ENCODE measurements at regions not wholly inside any gene's neighbourhood (a gene's known extent, or its start where the extent isn't known, plus 50 kb on each side); places are given as distances from the start of the nearest gene placed in this dataset.
"Not testable (repeated sequence)": the region's sequence is repeated elsewhere in the genome, so short reads cannot be mapped to it uniquely, and the experiment has no call there.

DNA sequence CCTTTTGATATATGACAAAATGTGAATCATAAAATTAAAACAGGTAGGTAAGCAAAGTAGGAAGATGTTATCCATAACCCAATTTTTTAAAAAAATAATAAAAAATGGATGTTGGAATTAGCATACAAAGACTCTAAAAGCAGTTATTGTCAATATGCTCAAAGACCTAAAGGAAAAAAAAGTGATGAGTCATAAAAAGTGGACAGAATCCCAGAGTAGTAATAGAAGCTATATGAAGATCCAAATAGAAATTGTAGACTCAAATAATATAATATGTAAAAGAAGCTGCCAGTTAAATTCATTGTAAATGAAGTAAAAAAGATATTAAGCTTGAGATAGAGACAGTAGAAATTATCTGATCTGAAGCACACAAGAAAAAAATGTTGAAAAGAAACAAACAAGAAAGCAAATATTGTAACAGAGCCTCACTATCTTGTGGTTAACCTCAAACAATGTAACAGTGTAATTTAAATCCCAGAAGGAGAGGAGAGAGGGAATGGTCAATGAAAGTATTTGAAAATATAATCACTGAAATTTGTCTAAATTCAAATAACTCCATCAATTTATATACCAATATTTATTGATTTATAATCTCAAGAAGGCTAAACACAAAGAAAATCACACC is 773.4 kb upstream of the RAG2 start:
- DNase-seq, result no peak

DNA sequence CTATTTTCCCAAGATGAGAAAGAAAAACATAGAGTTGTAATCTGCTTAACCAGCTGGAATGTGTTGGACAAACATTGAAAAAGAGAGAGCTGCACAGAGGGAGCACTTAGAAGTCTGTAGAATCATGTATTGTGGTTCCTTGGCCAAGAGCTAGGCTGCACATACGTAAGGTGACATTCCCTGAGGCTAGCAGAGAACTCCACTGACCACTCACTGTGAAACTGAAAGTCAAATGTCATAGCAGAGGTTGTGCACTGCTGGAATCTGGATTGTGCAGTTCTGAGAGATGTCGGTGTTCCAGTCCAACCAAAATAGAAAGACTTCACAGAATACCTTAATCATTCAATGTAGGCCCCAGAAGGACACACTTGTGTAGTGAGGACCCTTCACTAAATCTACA is 772.8 kb upstream of the RAG2 start:
- no peak for DNase-seq

DNA sequence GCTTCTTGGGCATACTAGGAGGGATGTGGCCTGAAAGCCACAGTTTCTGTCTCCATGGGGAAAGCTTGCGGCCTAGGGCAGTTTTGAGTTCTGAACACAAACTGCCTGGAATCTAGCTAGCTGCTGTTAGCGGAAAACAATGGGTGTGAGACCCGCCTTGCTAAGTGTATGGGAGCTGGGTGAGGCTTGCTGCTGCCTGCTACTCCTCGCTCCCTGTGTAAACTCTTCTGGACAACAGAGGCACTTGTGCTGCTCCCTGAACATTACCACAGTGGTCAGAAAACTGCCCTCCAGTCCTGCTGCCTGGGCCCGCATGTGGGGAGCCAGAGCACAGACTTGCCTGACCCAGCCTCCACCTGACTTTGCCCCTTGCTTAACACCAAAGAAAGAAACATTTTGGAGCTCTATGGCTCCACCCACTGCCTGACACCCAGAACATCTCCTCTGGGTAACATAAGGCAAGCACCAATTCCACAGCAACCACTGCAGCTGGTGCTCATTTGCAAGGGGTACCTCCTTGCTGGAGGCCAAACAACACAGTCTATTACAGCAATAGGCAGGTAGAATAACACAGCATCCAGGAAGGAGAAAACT is 766.3 kb upstream of the RAG2 start:
- no peak for DNase-seq

DNA sequence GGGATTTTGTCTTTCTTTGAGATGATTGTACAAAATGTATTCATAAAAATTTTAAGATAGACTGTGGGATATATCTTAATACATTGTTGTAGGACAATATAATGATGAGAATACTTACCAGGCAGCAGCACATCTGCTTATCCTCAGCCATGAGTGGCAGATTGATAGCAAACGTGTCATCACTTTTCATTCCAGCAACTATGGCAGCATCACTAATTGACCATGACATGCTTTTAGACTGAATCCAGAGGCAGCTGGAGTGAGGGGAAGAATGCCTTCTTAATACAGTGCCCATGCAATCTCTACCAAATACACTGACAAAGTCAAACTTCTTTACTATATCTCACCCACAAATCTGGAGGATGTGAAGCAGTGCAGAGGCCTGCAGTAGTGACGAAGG is 755.2 kb upstream of the RAG2 start:
- no peak for DNase-seq

DNA sequence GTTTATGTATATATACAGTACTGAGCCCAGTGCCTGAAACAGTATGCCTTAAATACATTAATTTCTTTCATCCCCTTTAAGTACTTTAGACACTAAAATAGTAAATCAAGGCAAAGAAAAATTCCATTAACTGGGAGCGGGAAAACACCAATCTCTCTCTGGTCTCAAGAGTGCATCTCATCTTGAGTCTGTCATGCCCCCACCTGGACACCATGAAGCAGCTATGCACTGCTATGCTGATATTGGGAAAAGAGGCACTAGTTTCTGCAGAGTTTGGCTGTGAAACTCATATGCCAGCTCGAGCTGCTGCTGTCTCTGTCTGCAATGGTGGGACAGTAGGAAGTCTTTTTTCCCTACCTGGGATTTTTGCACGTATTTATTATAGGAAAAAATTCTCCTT is 754.4 kb upstream of the RAG2 start:
- no peak for DNase-seq

DNA sequence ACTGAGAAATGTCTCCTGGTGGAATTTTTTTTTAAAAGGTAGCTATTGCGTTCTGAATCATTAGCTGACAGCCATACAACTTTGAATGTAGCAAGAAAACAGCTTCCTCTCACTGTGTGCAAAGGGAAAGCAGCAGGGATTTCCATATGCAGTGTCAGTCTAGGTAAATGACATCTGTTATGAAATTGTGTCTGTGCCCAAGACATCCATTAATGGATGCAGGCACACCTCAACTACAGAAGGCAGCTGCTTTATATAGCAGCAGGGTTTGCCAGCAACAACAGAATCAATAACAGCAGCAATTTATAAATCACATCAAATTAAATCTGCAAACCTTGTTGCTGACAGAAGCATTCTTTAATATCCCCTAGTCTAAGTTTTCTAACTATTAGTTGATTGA is 745.3 kb upstream of the RAG2 start:
- DNase-seq, result no peak

DNA sequence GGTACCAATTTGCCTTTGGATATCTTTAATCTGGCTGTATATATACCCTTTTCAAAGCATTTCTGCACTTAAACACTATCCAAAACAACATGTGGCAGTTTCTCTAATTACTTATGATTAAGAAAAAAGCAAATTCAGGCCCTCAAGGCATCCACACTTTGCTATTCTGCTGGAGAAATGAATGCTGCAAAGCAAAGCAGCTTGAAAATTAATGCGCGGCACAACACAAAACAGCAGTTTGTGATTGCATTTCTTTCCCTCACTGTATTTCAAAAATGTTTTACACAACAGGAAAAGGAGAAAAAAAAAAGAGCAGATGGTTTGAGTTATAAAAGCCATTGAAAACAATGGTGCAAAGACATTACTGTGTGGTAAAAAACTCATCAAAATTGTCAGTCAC is 738.4 kb upstream of the RAG2 start:
- DNase-seq, result no peak

DNA sequence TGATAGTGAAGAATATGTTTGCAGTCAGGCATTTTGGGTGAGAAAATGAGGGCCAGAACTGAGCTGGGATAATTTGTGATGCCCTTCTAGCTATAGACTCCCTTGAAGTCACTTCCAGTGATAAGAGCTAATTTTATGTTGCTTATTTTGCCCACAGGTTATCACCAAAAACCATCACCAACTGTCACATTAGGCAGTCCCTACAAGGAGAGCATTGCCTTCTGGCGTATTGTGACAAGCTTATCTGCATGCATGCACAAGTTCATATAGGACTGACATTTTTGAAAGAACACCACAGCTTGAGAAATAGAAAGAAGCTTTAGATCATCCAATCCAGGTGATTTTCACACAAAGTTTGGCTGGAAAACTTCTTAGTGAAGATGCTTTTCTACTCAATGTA is 735.3 kb upstream of the RAG2 start:
- DNase-seq, result no peak

DNA sequence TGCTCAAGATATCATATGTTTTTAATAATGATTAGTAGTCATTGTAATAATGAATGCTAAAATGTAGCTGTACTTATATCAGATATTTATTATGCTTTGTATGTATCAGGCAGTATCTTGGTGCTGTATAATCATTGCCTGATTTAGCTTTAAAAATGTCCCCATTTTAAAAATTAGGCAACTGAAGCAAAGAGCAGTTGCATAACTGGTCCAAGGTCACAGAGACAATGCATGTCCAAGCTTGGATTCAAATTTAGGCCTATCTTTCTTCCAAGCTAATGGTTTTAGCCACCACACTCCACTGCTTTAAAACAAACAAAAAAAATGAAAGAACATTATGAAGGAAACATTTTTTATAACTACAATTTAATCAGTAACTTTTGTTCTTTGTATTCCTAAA is 725.8 kb upstream of the RAG2 start:
- no peak for DNase-seq

DNA sequence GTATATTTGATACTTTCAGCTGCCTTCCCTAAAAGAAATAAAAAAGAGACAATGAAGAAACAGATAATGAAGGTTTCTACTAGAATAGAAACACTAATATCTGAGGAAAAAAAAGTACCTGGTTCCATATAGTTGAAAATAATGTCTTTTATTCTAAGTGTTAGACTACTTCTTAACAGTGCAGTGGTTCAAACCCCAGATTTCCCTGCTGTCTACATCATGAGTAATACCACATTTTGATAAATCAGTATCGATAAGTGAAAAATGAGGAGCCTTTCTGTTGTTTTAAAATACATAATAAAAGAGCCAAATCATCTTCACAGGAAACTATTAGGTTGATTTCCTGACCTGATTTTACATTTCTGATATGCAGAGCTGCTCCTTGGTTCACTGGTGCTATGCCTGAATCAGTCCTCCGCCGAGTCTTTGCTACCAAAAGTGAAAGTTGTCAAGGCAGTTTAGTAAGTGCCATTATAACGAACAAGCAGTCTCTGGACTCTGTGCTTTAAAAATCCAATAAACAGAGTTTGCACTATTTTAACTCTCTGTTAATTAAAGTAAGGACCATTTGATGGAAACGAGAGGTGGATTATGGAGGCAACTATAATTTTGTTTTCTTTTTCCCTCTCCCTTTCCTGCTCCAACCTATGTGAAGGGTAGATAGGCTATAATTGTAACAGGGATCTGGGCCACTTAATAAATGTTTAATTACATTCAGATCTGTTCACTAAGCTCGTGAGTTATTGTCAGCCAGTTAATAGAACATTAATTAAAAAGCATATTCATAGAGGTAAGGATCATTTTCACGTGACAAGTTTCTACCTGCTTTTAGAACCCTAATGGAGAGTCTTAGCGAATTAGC is 724.5 kb upstream of the RAG2 start:
- no peak for DNase-seq

DNA sequence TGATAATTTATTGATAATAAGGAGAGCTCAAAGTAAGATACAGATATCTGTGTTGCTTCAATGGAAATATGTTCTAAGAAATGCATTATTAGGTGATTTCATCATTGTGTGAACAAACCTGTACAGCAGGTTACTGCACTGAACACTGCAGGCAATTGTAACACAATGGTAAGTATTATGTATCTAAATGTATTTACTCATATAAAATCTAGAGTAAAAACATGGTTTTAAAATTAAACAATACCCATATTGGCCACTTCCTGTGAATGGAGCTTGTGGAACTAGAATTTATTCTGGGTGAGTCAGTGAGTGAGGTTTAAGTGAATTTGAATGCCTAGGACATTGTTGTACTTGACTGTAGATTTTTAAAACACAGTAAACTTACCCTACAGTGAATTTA is 722.9 kb upstream of the RAG2 start:
- DNase-seq, result no peak

DNA sequence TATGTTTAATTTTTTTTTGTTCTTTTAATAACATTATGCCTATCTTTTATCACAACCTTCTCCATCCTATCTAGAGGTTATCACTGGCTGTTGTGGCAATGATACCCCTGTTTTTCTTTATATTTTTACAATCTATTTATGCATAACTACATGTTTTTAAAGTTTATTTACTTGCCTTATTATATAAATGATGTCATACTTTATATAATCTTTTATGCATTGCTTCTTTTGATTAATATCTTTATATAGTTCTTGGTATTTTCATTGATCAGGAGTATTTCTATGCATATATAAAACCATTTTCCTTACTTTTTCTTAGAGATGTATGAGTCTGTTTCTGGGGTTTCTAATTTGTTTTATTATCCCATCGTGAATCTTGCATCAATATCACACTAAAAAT is 719.8 kb upstream of the RAG2 start:
- no peak for DNase-seq

DNA sequence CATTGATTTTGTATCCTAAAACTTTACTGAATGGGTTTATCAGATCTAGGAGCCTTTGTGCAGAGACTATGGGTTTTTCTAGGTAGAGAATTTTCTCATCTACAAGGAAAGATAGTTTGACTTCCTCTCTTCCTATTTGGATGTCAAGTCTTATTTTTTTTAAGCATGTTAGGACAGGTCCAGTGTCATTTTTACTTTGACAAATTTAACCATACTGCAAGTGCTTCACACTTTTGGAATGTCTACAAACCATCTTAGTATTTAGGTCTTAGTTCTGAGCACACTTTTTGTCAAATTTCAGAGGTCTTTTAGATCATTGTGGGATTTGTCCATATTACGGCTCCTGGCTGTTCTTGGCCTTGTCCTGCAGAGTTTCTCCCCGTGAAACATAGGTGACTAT is 715.2 kb upstream of the RAG2 start:
- DNase-seq, result no peak

DNA sequence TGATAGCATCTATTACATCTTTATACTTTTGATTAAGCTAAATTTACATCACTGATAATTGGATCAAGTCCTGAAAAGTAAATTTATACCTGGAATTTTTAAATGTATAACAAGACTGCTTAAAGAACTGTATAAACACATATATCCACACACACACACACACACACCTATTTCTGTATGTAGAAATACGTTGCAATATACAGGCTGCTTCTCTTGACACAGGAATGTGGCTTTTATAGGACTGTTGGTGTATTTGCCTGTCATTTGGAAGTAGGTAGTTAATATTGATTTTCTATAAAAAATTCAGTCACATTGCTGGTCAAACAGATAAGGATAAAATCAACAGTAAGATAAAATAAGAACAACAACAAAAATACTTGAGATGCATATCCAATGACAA is 708.5 kb upstream of the RAG2 start:
- DNase-seq, result no peak

DNA sequence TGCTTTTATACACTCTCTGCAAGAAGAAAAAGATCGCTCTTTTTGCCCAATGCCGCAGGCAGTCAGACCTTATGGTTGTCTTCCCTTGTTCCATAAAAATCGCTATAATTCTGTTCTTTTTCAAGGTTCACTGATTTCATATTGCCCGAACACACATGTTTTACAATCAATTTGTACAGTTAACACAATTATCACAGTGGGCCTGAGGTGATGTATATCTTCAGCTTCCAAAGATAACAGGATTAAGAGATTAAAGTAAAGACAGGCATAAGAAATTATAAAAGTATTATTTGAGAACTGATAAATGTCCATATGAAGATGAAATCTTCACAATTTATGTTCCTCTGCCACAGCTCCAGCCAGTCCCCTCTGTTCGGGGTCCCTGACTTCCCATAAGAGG is 703.4 kb upstream of the RAG2 start:
- not testable (repeated sequence) for DNase-seq

DNA sequence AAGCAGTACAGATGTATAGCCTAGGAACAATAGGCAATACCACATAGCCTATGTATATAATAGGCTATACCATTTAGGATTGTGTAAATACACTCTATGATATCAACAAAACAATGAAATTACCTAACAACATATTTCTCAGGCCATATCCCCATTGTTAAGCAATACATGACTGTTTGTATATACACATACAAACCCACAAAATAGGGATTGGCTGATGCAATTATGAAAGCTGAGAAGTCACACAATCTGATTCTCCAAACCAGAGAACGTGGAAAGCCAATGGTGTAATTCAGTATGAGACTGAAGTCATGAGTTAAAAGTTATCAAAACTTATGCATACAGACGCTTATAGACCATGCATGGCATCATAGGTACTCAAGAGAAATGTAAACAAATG is 700.1 kb upstream of the RAG2 start:
- no peak for DNase-seq

DNA sequence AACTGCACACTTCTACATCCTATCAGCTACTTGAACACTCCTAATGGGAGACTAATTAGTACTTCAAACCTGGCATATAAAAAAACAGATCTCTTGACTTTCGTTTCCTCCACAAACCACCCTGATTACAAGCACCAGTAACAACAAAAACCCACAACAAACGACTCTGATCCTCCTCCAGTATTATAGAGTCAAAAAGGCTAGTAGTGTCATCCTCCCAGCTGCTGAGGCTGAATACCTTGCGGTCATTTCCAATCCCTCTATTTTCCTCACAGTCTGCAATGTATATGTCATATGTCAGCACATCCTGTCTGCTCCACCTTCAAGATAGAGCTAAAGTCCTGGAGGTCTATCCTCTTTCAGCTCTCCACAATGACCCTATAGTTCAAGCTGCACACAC is 688.9 kb upstream of the RAG2 start:
- no peak for DNase-seq

DNA sequence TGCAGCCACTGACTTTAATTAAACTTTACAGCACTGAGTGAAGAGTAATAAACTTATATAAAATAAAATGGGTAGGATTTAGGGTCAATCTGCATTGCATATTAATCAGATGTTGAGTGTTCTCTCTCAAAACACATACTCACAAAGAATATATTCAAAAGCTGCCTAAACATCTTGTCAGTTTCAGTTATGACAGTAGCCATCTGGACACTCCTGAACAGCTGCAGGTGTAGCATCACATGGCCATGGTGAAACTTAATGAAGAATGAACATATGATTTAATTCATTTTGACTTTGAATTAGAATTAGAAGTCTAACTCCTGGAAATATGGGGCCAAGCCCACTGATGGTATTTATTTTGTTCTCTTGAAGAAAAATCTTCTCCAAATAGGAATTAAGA is 684.3 kb upstream of the RAG2 start:
- no peak for DNase-seq

DNA sequence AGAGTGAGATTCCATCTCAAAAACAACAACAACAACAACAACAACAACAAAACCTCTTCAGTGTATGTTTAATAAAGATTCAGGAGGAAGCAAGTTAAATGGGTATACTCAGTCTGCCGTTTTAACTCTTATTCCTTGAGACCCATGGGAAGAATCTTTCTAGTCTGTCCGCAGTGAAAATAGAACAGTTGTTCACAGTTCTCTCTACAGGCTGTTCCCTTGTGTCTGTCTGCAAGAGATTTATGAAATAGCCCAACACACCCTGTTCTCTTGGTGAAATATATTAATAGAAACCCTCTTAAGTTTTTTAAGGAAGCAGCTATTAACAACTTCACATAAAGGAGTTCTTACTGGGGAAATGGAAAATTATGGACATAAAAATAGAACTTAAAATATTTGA is 682.2 kb upstream of the RAG2 start:
- DNase-seq, result no peak

DNA sequence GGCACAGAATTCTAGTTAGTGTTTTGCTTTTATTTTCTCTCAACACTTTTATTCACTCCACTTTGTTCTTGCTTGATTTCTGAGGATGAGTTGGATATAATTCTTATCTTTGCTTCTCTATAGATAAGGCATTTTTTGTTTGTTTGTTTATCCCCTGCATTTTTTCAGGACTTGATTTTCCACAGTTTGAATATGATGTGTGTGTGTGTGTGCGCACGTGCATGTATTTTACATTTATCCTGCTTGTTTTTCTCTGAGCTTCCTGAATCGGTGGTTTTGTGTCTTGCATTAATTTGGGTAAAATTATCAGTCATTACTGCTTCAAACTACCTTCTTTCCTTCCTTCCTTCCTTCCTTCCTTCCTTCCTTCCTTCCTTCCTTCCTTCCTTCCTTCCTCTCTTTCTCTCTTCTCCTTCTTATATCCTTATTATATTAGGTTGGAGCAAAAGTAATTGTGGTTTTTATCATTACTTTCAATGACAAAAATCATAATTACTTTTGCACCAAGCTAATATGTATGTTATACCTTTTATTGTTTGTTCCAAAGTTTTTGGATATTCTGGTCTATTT is 679.9 kb upstream of the RAG2 start:
- DNase-seq, result no peak

DNA sequence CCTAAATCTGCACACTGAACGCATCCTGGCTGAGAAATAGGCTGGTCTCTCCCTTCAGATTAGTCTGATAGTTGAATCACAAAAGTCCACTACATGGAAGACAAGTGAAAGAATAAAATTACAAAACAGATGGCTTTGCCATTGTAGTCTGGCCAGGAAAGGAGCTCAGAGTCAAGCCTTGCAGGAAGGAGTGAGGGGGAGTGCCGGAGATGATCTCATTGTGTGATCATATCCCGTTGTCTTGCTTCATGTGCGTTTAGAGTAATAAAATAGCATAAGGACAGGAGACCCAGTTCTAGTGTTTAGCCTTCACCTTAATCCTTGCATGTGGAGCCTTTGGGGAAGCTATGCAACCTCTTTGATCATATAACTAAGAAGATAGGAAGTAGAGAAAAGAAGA is 666.7 kb upstream of the RAG2 start:
- DNase-seq, result no peak

DNA sequence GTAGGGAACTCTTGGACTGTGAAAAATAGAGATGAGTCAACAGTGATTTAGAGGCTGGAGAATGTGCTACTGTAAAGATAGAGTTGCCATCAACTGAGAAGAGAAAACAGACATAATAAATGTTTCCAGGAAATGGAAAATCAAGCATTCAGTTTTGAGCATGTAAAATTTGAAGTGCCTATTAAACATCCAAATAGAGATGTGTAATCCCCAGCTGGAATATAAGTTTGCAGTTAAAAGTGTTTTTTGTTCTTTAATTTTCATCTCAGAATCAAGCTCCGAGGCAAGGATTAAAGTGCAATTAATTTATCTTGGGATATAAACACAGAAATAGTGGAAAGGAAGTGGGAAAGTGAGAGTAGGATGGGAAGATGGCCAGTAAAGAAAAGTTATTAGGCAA is 666.0 kb upstream of the RAG2 start:
- no peak for DNase-seq

DNA sequence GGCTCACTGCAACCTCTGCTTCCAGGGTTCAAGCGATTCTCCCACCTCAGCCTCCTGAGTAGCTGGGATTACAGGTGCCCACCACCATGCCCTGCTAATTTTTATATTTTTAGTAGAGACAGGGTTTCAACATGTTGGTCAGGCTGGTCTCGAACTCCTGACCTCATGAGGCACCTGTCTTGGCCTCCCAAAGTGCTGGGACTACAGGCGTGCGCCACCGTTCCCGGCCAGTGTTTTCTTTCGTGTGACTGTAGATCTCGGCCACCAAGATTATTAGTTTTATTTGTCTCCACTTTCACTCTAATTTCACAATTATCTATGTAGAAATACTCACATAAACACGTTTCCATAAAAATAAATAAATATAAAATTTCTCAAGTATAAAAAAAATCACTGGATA is 665.4 kb upstream of the RAG2 start:
- not testable (repeated sequence) for DNase-seq

DNA sequence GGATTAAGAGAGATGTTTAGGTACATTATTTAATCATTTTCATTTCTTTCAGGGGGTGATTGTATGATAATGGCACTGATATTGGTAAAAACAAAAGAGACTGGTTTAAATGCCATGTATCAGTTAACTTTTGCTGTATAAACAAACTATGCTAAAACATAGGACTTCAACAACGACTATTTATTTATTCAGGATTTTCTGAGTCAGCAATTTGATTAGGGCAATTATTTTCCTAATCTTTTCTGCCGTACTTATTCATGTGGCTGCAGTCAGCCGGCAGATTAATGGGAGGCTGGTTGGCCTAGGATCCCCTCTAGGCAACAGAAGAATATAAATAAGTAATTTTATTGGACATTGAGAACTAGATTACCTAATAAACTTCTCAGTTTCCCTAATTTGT is 661.7 kb upstream of the RAG2 start:
- no peak for DNase-seq
